HG03378 (cell line): ENCODE measurements at regions not wholly inside any gene's neighbourhood (a gene's known extent, or its start where the extent isn't known, plus 50 kb on each side); places are given as distances from the start of the nearest gene placed in this dataset.
"Not testable (repeated sequence)": the region's sequence is repeated elsewhere in the genome, so short reads cannot be mapped to it uniquely, and the experiment has no call there.

Experiments used
- ATAC-seq: cut with Tn5 transposase; IDR thresholded peaks from one replicate; pipeline ENCODE4 v1.9.1; 2021; ENCODE audit warnings: mild to moderate bottlenecking, moderate library complexity; ENCODE audit not compliant: unreplicated experiment

- no peak for ATAC-seq
These were observed 577.8 kb downstream of the ARL4A start for GRCh38 chr7:13265271-13265670.

GRCh38 chr7:13274205-13274604 is 586.8 kb downstream of the ARL4A start:
- not testable (repeated sequence) for ATAC-seq

- no peak for ATAC-seq
These were observed 589.5 kb downstream of the ARL4A start for GRCh38 chr7:13276977-13277376.

GRCh38 chr7:13278020-13278419 is 590.6 kb downstream of the ARL4A start:
- ATAC-seq, result no peak

- no peak for ATAC-seq
These were observed 592.5 kb downstream of the ARL4A start for GRCh38 chr7:13279854-13280435.

- ATAC-seq, result no peak
These were observed 595.0 kb downstream of the ARL4A start for GRCh38 chr7:13282377-13282980.

GRCh38 chr7:13286916-13287315 is 599.5 kb downstream of the ARL4A start:
- ATAC-seq, result no peak

- no peak for ATAC-seq
These were observed 601.1 kb downstream of the ARL4A start for GRCh38 chr7:13288516-13288915.

GRCh38 chr7:13290975-13291374 is 603.5 kb downstream of the ARL4A start:
- ATAC-seq, result no peak

- ATAC-seq, result no peak
These were observed 606.0 kb downstream of the ARL4A start for GRCh38 chr7:13293264-13294002.

- no peak for ATAC-seq
These were observed 619.6 kb downstream of the ARL4A start for GRCh38 chr7:13307040-13307439.

GRCh38 chr7:13308423-13308822 is 621.0 kb downstream of the ARL4A start:
- ATAC-seq, result no peak

GRCh38 chr7:13309535-13309934 is 622.1 kb downstream of the ARL4A start:
- ATAC-seq, result no peak

GRCh38 chr7:13312307-13312706 is 624.9 kb downstream of the ARL4A start:
- ATAC-seq, result no peak

GRCh38 chr7:13320333-13320732 is 632.9 kb downstream of the ARL4A start:
- no peak for ATAC-seq

- ATAC-seq, result no peak
These were observed 633.9 kb downstream of the ARL4A start for GRCh38 chr7:13321316-13321715.

- ATAC-seq, result no peak
These were observed 634.7 kb downstream of the ARL4A start for GRCh38 chr7:13322126-13322525.

GRCh38 chr7:13327669-13328068 is 640.2 kb downstream of the ARL4A start:
- no peak for ATAC-seq

GRCh38 chr7:13333371-13333770 is 645.9 kb downstream of the ARL4A start:
- ATAC-seq, result no peak

- no peak for ATAC-seq
These were observed 648.8 kb downstream of the ARL4A start for GRCh38 chr7:13336227-13336626.

- no peak for ATAC-seq
These were observed 636.8 kb downstream of the ETV1 start for GRCh38 chr7:13352677-13353076.

- no peak for ATAC-seq
These were observed 629.8 kb downstream of the ETV1 start for GRCh38 chr7:13359656-13360055.
